GM19324 (cell line): ENCODE measurements at regions not wholly inside any gene's neighbourhood (a gene's known extent, or its start where the extent isn't known, plus 50 kb on each side); places are given as distances from the start of the nearest gene placed in this dataset.

Experiments used
- ATAC-seq: cut with Tn5 transposase; IDR thresholded peaks from one replicate; pipeline ENCODE4 v1.9.1; 2021; ENCODE audit warnings: mild to moderate bottlenecking, moderate library complexity; ENCODE audit not compliant: unreplicated experiment, low FRiP score

GRCh38 chr22:48696371-48696770, 1131.3 kb downstream of the BRD1 start:
- ATAC-seq, result no peak

GRCh38 chr22:48695731-48696305, 1131.9 kb downstream of the BRD1 start:
- no peak for ATAC-seq

GRCh38 chr22:48695251-48695650, 1132.4 kb downstream of the BRD1 start:
- no peak for ATAC-seq

GRCh38 chr22:48694296-48694883, 1133.3 kb downstream of the BRD1 start:
- ATAC-seq, result no peak

- no peak for ATAC-seq
Observed at GRCh38 chr22:48693377-48694135, 1134.1 kb downstream of the BRD1 start.

- ATAC-seq, result no peak
Observed at GRCh38 chr22:48692734-48693376, 1134.8 kb downstream of the BRD1 start.

GRCh38 chr22:48691431-48691851, 1136.2 kb downstream of the BRD1 start:
- ATAC-seq, result no peak

- no peak for ATAC-seq
Observed at GRCh38 chr22:48690583-48691317, 1136.9 kb downstream of the BRD1 start.

GRCh38 chr22:48689206-48689605, 1138.5 kb downstream of the BRD1 start:
- no peak for ATAC-seq

- ATAC-seq, result no peak
Observed at GRCh38 chr22:48688366-48688765, 1139.3 kb downstream of the BRD1 start.

GRCh38 chr22:48687606-48688005, 1140.1 kb downstream of the BRD1 start:
- ATAC-seq, result no peak

GRCh38 chr22:48686694-48687302, 1140.9 kb downstream of the BRD1 start:
- ATAC-seq, result no peak

- no peak for ATAC-seq
Observed at GRCh38 chr22:48685767-48686166, 1141.9 kb downstream of the BRD1 start.

GRCh38 chr22:48683640-48684039, 1144.0 kb downstream of the BRD1 start:
- ATAC-seq, result no peak

- ATAC-seq, result no peak
Observed at GRCh38 chr22:48682504-48682903, 1145.2 kb downstream of the BRD1 start.

- ATAC-seq, result no peak
Observed at GRCh38 chr22:48680601-48681000, 1147.1 kb downstream of the BRD1 start.

GRCh38 chr22:48679656-48680555, 1147.8 kb downstream of the BRD1 start:
- no peak for ATAC-seq

GRCh38 chr22:48678171-48679135, 1149.2 kb downstream of the BRD1 start:
- no peak for ATAC-seq
